Testis (tissue), 2 donors: ENCODE measurements at regions not wholly inside any gene's neighbourhood (a gene's known extent, or its start where the extent isn't known, plus 50 kb on each side); places are given as distances from the start of the nearest gene placed in this dataset.

Source experiments
- POLR2A ChIP-seq: fragments of 450-650 bp; IDR thresholded peaks from one replicate; pipeline ENCODE4 v1.6.1; 2017; ENCODE audit warnings: antibody characterized with exemption, mild to moderate bottlenecking, moderate library complexity
- TF ChIP-seq, protein P1 (sequence below), 3 experiments: fragments of 450-650 bp in 2 of 3; fragments of 200-600 bp in 1 of 3; sonication (generic) in 1 of 3; IDR thresholded peaks; one replicate each; pipeline ENCODE4 v1.5.1; 2016 to 2019; ENCODE audit warnings: antibody characterized with exemption in 3 of 3, mild to moderate bottlenecking in 2 of 3, moderate library complexity in 1 of 3

DNA sequence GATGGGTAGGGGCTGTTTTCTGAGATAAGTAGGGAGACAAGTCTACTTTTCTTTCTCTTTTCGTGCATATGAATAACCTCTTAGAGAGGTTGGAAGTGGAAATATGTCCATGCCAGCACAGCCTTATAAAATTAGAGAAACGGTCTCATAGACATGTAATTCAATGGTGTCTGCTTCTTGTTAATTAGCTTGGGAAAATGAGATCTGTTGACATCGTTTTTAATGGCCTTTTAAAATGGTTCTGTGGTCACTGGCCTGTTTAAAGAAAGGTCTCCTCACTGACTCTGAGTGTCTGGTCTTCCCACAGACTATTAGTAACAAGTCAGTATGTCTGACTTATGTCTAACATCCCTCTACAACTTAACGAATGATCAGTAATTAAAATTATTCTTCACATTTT is 487.1 kb downstream of the SLITRK6 start:
- TF ChIP-seq POLR2A: no peak
- TF ChIP-seq, protein P1, sequence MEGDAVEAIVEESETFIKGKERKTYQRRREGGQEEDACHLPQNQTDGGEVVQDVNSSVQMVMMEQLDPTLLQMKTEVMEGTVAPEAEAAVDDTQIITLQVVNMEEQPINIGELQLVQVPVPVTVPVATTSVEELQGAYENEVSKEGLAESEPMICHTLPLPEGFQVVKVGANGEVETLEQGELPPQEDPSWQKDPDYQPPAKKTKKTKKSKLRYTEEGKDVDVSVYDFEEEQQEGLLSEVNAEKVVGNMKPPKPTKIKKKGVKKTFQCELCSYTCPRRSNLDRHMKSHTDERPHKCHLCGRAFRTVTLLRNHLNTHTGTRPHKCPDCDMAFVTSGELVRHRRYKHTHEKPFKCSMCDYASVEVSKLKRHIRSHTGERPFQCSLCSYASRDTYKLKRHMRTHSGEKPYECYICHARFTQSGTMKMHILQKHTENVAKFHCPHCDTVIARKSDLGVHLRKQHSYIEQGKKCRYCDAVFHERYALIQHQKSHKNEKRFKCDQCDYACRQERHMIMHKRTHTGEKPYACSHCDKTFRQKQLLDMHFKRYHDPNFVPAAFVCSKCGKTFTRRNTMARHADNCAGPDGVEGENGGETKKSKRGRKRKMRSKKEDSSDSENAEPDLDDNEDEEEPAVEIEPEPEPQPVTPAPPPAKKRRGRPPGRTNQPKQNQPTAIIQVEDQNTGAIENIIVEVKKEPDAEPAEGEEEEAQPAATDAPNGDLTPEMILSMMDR (IDR thresholded peaks at IDR 0.05): no peak
